Stimulated activated CD8-positive, alpha-beta memory T cell treated with anti-CD3 and anti-CD28 coated beads, Interleukin-4, amount 100 ng/mL, for 24 hours (primary cell): ENCODE measurements at regions not wholly inside any gene's neighbourhood (a gene's known extent, or its start where the extent isn't known, plus 50 kb on each side); places are given as distances from the start of the nearest gene placed in this dataset.

Source experiments
- DNase-seq: peaks from one replicate; pipeline ENCODE4 v3.0.0-alpha.2; 2020; ENCODE audit warnings: low read depth

DNA sequence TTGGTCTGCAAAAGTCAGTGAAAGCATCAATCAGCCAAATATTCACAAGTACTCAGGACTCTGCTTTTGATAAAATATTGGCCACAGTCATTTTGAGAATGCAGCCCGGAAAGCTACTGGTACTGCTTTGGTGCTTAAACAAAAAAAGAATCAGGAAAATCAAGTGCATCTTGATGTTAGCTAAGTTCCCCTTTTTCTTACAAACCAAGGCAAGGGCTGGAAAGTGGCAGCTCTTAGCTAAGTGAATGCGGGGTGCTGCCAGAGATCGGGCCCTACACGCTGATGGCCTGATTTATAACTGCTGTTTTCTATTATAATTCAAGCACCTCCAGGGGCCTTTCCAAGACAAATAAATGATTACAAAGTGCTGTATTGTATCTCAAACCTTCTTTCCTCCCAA, 136.8 kb upstream of the MGMT start:
- DNase-seq, result no peak

DNA sequence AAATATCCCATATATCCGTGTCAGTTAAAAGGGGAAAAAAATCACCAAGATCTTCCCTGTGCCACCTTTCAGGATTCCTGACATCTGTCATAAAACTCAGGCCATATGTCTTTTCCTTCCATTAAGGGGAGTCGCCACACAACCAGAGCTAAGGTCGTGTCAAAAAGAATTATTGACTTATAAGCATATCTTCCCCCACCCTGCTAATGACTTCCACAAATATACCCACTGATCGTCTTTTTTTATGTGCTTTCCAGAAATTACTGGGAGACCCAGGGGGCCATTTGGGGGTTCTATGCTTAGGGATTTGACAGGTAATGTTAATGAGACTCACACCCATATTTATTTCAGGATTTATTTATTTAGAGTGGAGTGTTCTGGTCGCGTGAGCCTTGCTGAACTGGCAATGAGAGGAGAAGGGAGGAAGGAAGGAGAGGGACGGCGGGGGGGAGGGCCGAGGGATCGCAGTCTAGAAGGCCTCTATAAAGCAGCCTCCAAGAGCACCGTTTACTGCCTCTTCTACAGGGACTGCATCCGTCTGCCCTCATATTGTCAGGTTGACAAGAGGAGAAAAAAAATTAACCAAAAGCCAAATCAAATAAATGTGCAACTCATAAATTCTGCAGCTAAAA, 135.7 kb upstream of the MGMT start:
- DNase-seq, result no peak

DNA sequence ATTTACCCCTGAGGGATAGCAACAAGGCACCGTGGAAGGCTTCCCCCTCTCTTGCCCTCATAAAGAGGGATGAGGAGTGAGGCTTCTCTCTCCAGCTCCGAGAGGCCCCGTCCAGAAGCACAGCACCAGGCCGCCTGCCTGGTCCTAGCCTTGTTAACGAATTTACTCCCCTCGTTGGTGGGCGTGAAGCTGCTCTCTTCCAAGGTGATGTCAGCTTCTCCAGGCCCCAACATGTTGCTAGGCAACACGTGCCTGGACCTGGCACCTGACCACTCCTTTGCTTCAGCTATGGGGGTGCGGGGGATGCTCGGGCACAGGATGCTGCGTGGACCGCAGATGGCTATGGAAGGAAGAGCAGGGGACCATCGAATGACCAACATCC, 135.2 kb upstream of the MGMT start:
- no peak for DNase-seq

DNA sequence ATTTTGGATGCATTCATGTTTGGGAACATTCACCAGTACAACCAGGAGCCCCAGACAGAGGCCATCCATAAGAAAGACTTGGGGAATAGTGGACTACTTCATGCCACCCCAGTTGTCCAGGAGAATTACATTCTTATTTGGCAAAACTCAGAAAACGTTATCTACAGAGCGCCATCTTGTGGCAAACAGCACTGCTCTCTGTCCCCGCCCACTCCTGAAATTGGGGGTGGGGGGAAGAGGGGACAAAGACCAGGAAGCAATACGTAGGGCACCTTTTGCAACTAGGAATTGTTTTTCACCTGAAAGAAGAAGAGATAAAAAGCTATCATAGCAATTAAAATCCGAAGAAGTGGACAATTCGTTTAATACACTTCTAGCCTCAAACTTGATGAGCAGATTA, 134.6 kb upstream of the MGMT start:
- no peak for DNase-seq

DNA sequence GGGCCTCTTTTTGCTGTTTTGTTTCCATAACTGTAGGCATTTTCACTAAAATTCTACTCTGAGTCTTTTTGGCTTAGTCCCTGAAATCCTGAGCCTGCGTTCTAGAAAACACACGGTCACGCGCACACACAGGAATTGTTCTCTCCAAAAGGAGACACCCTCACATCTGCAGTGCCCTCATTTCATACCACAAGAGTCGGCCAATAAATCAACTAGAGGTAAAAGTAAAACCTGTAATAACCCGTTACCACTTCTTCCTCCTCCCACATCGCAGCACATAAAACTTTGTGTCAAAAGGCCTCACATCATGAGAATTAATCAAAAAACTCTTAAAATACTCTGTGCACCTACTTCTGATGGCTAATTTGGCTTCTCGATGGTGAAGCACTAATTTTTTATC, 133.3 kb upstream of the MGMT start:
- DNase-seq, result no peak

DNA sequence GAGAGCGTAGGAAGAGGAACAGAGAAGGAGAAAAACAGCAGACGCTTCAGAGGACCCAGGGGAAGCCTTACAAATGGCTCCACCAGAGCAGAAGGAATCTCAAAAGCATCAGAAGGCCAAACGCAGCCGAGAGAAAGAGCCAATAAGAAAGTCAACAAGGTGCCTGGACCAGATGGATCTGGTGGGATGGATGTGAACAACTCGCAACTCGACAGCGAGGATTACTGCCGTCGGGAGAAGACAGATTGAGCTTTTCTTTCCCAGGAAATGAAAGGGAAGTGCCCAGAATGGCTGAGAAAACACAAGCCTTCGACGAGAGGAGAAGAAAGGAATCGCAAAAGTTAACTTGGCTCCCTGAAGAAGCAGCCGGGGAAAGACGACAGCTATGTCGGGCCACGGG, 132.8 kb upstream of the MGMT start:
- DNase-seq, result no peak

DNA sequence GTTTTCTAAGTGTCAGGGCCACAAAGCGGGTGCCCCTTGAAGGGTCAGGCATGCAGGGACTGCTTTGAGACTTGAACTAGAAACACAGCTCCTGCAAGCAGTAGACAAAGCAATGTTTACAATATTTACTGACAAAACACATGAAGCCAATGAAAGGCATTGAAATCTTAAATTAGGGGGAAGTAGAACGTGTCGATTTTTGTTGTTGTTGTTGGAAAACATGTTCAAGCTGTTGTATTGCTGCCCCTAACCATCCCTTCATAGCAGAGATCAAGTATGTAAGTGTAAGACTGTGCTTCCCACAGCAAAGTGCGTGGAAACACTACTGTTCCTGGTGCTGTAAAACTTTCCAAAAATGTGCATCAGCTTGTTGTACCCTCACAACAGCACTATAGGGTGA, 131.6 kb upstream of the MGMT start:
- DNase-seq, result no peak

DNA sequence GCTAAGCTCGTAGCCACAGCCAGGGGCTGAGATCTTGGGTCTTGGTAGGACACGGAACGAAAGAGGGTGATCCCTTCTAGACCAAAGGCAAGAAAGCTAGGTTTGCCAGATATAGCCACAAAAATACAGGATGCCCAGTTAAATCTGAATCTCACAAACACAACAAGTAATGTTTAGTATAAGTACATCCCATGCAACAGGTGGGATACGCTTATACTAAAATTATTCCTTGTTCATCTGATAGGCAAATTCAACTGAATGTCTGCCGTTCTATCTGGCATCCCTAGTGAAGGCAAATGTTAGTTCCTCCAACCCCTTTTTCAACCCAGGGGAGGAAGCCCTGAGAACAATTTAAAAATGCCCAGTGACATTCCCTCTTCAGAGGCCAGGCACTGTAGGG, 131.1 kb upstream of the MGMT start:
- no peak for DNase-seq

DNA sequence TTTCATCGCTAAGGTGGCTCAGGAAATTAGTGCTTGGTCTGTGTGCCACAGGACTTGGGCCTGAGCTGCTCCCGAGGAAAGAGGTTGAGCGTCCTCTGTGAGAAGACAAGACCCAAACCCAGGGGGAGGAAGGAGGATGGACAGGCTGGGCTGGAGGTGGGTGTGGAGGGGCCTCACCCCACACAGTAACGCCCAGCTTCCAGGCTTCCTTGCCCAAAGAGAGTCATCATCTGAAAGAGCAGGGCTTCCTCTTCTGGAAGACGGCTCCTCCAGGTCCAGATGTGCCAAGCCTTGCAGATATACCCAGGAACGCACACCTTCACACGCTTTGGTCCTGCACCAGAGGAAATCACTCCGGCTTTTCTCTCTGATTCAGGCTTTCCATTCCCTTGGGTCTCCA, 127.8 kb upstream of the MGMT start:
- DNase-seq, result no peak

DNA sequence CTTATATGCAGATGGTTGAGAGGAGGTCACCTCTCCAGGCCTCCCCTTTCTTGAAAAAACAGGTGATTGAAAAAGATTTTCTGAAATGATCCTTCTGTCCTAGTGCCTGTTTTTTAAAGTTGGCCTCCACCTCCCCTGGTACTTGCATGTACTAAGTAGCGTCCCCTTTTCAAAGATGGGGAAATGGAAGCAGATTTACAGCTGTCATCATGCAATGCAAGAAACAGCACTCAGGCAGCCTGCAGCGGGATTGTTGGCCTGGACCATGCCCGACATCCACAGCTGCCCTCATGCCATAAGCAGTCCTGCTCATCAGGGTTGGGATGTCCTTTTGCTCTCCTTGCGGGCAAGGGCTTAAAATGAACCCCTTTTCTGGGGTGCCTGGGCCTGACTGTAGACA, 127.2 kb upstream of the MGMT start:
- no peak for DNase-seq

DNA sequence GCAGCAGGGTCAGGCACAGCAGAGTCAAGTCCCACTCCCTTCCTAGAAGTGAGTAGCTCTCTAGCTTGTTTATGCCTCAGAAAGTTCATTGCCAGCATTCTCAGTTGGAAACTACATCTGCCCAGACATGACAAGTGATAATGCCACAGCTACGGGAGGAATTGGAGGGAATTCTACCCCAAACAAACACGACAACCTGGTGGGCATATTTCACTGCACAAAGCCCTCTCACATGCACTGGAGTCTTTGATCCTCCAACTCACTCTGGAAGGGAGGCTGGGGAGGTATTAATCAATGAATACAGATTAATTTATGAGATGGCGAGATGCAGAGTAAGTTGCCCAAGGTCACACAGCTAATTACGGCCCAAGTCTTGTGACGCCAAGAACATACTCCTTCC, 126.0 kb upstream of the MGMT start:
- DNase-seq, result no peak

DNA sequence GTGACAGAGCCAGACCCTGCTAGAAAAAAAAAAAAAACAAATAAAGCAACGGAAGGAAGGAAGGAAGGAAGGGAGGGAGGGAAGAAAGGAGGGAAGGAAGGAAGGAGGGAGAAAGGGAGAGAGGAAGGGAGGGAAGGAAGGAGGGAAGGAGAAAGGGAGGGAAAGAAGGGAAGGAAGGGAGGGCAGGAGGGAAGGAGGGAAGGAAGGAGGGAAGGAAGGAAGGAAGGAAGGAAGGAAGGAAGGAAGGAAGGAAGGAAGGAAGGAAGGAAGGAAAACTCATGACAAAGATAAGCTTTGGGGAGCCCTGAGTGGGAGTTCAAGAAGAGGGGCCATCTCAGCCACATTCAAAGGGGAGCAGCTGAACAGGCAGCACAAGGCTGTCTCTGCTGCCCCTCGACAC, 124.7 kb upstream of the MGMT start:
- DNase-seq, result no peak

DNA sequence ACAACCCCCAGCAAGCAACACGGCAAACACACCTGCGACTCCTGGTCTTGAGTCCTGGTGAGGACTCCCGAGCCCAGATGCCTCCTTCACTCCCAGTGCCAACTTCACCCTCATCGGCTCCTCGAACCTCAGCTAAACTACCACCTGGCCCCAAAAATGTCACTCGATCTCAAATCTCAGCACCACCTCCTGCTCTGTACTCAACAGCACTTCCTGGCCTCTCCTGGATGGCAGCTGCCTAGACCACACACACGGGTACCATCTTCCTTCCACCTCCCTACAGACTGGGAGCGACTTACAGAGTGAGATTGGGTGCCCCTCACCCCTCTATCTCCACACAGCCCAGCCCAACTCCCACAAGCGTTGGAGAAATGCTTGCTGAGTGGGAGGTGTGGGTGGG, 123.9 kb upstream of the MGMT start:
- DNase-seq, result no peak

DNA sequence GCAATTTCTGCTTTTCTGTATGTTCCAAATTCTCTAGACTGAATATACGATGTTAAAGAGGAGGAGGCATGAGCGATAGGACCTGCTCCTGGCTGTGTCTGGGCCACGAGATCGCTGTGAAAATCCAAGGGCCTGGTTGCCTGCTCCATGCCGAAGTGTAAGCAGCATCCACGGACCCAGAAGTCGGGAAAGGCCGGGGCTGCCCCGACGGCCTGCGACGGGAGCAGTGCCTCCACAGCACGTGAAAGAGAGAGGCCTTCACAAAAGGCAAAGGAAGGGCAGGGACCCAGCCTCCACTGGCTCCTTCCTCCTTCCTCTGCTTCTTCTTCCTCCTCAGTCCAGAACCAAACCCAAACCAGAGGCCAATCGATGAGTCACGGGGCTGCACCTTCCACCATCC, 122.9 kb upstream of the MGMT start:
- no peak for DNase-seq

DNA sequence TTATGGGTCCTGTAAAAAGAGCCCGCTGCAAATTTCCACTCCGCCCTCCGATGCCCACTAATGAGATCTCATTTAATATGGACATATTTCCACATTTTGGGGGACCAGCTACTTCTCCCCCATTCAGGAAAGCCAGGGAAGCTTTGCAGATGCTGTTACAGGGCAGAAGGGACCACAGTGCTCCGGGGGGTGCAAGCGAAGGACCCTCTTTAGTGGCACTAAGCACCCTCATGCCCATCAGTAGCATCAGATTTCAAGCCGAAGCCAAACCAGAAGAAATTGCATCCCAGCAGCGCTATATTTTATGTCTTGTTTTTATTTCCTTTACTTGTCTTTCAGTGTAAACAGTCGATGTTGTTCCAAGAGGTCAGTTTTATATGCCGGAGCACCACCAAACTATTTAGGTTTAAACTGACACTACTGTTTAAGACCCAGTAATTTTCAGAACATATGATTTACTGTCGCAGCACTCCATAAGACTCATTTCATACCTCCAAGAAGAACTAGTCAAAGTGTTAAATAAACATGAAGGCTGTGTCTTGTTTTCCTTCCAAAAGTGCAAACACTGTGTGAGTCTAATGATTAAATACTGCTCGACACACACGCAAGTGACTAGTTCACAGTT, 122.2 kb upstream of the MGMT start:
- DNase-seq, result no peak

DNA sequence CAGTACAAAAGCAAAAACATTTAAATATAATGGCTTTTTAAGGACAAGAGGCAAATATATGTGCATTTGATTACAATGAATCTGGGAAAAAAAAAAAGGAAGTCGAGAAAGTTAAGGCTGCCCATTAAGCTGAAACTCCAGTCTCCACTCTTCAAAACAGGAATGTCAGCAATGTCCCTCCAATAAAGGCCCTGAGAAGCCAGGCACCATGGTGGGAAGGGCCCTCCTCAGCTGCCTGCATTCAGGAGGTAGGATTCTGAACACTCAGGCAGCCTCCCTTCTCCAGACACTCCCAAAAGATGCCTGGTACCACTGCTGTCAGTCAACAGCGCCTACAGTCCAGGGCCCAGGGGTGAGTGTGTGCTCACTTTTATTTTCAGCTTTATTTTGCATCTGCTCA, 121.3 kb upstream of the MGMT start:
- DNase-seq, result no peak

DNA sequence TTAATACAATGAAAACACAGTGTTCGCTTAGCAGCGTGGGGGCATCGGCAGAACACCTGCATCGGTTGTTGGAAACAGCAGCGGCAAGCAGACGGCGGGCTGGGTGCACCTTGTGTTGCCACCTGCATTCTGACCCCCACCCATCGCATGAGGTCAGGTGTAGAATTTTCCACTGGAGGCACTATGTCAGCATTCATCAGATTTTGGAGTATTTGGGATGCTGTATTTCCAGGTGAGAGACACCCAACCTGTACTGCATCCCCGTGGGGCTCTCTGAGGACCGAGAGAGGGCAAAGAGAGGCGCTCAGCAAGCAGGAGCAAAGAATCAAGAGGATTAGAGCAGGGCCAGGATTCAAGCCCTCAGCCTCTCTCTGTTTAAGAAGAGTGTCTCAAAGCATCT, 116.4 kb upstream of the MGMT start:
- no peak for DNase-seq

DNA sequence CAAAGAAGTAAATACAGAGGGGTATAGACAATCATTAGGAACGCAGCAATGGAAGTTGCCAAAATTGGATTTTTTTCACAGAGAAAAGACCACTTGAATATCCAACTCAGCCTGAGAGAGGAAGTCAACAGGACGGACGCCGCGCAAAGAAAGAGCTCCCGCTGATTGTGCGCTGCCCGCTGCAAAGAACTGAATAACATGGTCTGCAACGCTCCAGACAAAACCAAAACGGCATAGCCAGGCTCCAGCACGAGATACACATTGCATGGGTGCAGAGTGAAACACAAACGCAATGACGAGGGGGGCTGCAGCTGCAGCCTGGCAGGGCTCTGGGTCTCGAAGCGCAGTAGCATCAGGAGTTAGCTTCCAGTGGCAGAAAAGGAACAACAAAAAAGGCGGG, 113.9 kb upstream of the MGMT start:
- no peak for DNase-seq

DNA sequence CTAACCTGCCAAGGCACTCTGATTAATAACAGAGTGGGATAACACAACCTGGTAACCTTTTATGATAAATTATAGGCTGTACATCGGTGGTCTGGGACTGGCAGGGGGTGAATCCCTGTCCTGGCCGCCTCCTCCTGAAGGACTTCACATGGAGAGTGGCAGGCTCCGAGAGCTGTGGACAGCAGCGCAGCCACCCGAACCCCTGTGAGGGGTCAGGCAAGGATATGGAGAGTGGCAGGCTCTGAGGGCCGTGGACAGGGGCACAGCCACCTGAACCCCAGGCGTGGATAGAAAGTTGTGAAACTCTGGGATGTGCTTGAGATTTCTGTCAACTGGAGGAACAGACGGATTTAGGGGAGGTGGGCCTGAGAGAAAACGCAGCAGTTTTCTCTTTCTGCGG, 107.0 kb upstream of the MGMT start:
- DNase-seq, result no peak

DNA sequence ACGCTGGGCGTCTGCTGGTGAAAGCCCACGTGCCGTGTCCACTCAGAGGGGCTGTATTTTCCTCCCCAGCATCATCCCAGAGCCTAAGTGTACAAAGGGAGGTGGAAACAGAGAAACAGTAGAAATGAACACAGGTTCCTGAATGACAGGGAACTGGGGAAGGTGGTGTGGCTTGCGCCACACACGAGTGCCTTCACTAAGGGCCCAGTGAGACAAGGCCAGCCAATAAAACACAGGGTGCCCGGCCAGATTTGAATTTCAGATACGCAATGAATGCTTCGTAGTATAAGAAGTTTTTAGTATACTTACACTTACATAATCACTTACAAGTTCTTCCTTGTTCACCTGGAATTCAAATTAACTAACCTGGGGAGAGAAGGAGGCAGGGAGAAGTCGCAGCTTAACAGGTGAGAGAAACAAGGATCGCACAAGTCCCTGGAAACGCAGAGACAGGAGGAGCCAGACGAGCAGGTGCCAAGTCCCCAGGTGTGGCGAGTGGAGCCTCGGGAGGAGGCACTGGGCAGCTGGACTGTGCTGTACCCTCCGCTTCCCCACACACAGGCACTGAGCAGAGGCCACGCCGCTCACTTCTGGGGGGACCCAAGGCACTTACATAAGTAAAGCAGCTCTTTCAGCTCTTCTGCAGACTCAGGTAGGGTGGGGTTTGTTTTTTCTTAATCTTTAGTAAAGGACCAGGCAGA, 105.2 kb upstream of the MGMT start:
- no peak for DNase-seq

DNA sequence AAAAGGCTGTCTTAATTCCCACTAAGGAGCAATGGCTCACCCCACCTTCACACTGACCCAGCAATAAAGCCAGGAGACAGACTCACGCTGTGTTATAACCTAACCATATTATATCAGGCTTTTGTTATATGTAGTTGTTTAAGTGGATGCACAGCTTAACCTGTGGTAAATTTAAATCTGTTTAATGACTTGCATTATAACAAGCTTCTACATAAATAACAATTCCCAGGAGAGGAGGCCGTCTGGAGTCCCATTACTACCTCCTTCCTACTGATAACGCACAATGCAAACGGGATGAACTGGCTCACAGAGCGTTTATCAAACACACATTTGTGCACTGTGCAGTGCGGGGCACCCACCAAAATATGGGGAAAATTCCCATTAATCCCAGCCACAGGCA, 102.1 kb upstream of the MGMT start:
- DNase-seq, result no peak

DNA sequence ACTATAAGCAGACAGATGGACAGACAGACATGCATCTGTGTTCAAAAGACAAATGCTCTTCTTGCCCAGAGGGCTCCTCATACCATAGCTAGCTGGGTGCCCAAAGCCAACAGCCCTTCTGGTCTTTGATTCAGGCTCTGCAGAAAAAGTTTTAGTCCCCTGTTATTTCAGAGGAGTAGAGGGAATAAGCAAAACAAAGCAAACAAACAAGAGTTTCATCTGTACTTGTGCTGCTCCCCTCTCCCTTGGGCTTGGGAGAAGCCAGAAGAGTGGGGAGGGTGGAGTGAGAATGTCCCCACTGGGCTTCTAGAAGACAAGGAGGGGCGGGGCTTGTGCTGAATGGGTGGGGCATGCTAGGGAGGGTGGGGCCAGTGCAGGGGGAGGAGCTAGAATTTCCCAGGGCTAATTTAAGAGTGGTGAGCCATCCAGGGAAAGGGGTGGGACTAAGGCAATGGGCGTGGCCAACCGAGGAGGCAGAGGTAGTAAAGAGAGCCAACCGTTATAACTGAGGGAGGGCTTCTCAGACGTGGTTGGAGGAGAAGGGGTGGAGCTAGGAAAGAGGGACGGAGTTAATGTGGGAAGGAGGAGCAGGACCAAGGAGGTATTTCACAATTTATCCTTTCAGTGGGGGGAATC, 101.2 kb upstream of the MGMT start:
- DNase-seq, result no peak

DNA sequence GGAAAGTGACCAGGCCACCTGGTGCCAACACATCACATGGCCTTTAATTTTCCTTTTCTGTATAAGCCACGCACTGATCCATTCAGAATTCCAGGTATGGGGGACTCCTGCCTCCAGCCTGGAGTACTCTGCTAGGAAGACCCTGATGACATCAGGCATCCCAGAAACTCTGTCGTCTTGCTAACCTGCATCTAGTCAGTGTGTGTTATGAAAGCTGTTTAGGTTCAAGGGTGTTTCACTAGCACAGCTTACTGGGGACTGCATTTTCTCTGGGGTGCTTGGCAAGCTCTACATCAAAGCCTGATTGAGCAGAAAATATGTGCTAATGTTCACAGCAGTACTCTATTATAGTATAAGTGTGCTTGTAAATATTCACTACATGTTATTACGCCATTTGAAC, 100.6 kb upstream of the MGMT start:
- DNase-seq, result no peak

DNA sequence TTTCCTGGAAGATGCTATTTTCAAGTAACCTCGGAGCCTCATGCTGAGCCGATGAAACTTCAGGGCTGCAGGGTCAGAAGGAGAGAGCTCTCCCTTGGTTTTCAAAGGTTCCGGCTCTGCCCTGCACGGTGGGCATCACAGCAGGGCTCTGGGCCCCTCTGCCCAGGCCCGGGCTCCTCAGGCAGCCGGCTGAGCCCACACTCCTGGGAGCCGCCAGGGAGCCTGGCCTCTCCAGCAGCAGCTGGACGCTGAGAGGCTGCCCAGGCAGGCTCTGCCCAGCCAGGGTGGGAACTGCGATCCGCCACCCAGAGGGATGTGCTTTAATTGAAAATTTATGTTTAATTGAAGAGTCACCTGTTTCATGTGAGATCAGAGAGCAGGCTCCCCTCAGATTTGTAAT, 97.5 kb upstream of the MGMT start:
- no peak for DNase-seq
